ENCODE measurements at regions not wholly inside any gene's neighbourhood (a gene's known extent, or its start where the extent isn't known, plus 50 kb on each side); places are given as distances from the start of the nearest gene placed in this dataset.
A peak's percentile ranks its signal among the peaks of the same experiment; 100 is the strongest.

GRCh38 chr4:100311181-100311580, 120.9 kb upstream of the DDIT4L start:
- H3K4me3 ChIP-seq (replicated peaks in 1 of 2; ENCODE audit: low read depth in 2 of 2, low read length in 2 of 2), result no peak overlapping the region
- TF ChIP-seq, protein P1, sequence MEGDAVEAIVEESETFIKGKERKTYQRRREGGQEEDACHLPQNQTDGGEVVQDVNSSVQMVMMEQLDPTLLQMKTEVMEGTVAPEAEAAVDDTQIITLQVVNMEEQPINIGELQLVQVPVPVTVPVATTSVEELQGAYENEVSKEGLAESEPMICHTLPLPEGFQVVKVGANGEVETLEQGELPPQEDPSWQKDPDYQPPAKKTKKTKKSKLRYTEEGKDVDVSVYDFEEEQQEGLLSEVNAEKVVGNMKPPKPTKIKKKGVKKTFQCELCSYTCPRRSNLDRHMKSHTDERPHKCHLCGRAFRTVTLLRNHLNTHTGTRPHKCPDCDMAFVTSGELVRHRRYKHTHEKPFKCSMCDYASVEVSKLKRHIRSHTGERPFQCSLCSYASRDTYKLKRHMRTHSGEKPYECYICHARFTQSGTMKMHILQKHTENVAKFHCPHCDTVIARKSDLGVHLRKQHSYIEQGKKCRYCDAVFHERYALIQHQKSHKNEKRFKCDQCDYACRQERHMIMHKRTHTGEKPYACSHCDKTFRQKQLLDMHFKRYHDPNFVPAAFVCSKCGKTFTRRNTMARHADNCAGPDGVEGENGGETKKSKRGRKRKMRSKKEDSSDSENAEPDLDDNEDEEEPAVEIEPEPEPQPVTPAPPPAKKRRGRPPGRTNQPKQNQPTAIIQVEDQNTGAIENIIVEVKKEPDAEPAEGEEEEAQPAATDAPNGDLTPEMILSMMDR (IDR thresholded peaks at IDR 0.05; ENCODE audit: low read depth, low read length), result peak; percentile 36
- no peak for DNase-seq (ENCODE audit: low read depth in 2 of 2)

- peak in 1 of 2 donors; percentile 42 for DNase-seq (ENCODE audit: low read depth in 2 of 2)
- H3K4me3 ChIP-seq (replicated peaks in 1 of 2; ENCODE audit: low read depth in 2 of 2, low read length in 2 of 2), result no peak overlapping the region
- TF ChIP-seq, protein P1 (IDR thresholded peaks at IDR 0.05; ENCODE audit: low read depth, low read length), result no peak
Observed at GRCh38 chr4:100306018-100306417, 115.8 kb upstream of the DDIT4L start.

DNA sequence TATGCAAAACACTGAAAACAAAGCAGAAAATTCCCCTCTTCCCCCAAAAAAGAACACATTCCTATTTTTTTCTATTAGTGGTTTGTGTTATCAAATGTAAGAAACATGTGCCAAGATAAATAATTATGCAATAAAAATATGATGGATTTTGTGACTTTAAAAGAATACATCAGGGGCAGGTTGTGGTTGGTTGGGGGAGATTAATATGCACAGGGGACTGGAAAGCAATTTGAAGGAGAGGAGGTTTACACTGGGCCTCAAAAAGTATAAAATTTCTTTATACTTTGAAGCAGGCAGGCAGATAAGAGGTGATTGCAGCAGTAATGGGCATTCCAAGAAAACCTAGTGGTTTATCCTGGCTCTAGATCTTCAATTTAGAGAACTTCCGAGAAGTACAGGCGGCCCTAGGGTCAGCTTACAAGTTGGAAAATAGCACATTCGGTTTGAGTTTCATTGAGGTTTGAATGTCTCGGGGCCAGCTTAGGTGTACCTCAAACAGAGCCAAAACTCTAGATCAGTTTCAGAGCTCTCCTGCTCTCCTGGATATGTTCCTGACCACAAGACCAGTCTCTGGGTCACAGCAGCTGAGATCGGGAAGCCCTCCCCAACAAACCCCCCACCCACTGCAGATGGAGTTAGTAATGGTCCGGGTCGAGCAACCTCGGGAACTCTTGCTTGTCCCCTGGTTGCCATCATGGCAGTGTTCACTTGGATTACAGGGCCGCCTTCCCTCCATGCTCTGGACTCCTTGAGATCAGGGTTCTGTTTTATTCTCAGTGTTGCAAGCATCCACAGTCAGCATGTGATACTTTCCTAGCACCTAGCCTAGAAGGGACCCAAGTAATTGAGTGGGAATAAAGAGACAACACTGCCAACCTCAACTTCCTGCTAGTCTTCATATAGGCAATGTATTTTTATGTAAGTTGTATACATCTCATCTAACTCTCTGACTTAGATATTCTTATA, 112.1 kb upstream of the DDIT4L start:
- peak in 1 of 2 donors; percentile 67 for DNase-seq (ENCODE audit: low read depth in 2 of 2)
- TF ChIP-seq, protein P1 (IDR thresholded peaks at IDR 0.05; ENCODE audit: low read depth, low read length), result no peak
- no peak overlapping the region for H3K4me3 ChIP-seq (replicated peaks in 1 of 2; ENCODE audit: low read depth in 2 of 2, low read length in 2 of 2)

DNA sequence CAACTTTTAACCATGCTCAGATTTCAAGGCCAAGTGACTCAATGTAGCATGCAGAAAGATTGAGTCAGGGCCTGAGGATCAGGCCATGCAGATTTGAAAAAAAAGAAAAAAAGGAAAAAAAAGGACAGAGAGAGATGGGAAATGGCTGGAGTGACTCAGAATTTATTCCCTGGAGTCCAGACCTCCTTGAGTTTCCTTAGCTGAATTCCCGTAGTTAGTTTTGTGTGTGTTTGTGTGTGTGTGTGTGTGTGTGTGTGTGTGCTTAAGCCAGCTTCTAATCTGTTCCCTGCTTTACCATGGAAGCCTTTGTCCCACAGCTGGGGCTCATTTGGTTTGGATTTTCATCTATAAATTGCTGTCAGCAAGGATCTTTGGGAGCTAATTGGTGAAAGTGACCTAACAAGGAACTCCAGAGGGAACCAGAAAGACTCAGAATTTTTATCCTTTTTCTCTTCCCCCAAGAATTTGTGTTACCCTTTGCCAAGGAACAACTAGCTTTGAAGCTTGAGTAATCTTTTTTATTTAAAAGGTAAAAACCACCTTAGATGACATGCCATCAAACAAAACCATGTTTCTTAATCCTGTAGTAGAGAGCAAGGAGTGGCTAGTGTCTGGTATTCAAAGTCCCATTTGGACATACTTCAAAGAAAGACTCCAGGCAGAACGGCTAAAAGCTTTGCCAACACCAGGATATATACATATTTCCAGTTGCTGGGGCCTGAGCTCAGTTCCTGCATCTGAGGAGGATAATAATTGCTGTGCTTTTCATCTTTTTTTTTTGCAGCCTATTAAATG, 109.0 kb upstream of the DDIT4L start:
- peak; percentile 97 to 99 for DNase-seq (ENCODE audit: low read depth in 2 of 2)
- H3K4me3 ChIP-seq (replicated peaks in 1 of 2; ENCODE audit: low read depth in 2 of 2, low read length in 2 of 2), result no peak overlapping the region
- TF ChIP-seq, protein P1 (IDR thresholded peaks at IDR 0.05; ENCODE audit: low read depth, low read length), result no peak

- H3K4me3 ChIP-seq (replicated peaks in 1 of 2; ENCODE audit: low read depth in 2 of 2, low read length in 2 of 2), result no peak overlapping the region
- peak; percentile 51 to 93 for DNase-seq (ENCODE audit: low read depth in 2 of 2)
- TF ChIP-seq, protein P1 (IDR thresholded peaks at IDR 0.05; ENCODE audit: low read depth, low read length), result no peak
Observed at GRCh38 chr4:100295792-100296191, 105.5 kb upstream of the DDIT4L start.

GRCh38 chr4:100294356-100294755, 104.1 kb upstream of the DDIT4L start:
- peak in 1 of 2 donors; percentile 40 for DNase-seq (ENCODE audit: low read depth in 2 of 2)
- no peak overlapping the region for H3K4me3 ChIP-seq (replicated peaks in 1 of 2; ENCODE audit: low read depth in 2 of 2, low read length in 2 of 2)

More at GRCh38 chr4:100294356-100294755, 104.1 kb upstream of the DDIT4L start:
- TF ChIP-seq, protein P1 (IDR thresholded peaks at IDR 0.05; ENCODE audit: low read depth, low read length), result no peak

All from cardiac fibroblast (primary cell).